ENCODE measurements at regions not wholly inside any gene's neighbourhood (a gene's known extent, or its start where the extent isn't known, plus 50 kb on each side); places are given as distances from the start of the nearest gene placed in this dataset.
A peak's percentile ranks its signal among the peaks of the same experiment; 100 is the strongest.

DNA sequence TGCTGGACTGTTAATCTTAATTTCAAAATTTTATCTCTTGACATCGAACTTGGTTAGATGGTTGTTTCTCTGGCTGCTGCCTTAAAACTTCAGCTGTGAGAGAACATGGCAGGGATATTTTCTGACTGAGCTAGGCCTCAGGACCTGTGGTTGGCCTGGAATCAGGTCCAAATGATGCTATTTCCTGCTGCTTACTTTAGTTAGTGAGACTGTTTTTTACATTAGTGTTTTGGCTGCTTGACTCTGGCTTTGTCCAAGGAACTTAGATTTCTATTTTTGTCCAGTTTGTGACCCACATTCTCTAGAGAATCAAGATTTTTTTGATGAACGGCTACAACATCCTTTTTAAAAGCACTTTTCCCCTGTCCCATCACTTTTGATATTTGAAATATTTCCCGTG lies 497.9 kb upstream of the SGO1 start:
- Histone ChIP-seq H3K4ac (ENCODE audit: low read depth, low read length) (no peak overlapping the region), H3K27ac (ENCODE audit: insufficient read depth, low read length) (no peak overlapping the region), H3K9me3 (ENCODE audit: control insufficient read depth, insufficient read depth, low read length) (peaks cover 2% of the 10 kb centered on the region; the same call in 1 of the 2 replicates), H3K27me3 (ENCODE audit: control insufficient read depth, insufficient read depth, low read length) (no peaks in the 10 kb centered on the region), H2AK9ac (replicated peaks; ENCODE audit: low read depth, low read length, poor library complexity) (no peak overlapping the region), H2BK120ac (ENCODE audit: low read depth, low read length) (no peak overlapping the region), H4K20me1 (ENCODE audit: insufficient read depth, low read length) (no peaks in the 10 kb centered on the region), H3K4me3 (ENCODE audit: insufficient read depth, low read depth, low read length) (no peak overlapping the region), H3K18ac (ENCODE audit: low read depth, low read length) (no peak overlapping the region), H4K5ac (ENCODE audit: low read depth, low read length) (no peak overlapping the region), H3K9ac (ENCODE audit: low read depth, low read length) (no peak overlapping the region), H2BK5ac (ENCODE audit: low read depth, low read length, poor library complexity, severe bottlenecking) (no peak overlapping the region), H2AFZ (replicated peaks; ENCODE audit: low read length, poor library complexity) (no peak overlapping the region), H3K4me1 (ENCODE audit: control insufficient read depth, insufficient read depth, low read length) (no peaks in the 10 kb centered on the region), H2BK15ac (ENCODE audit: low read depth, low read length) (no peak overlapping the region), H2BK20ac (ENCODE audit: low read depth, low read length) (no peak overlapping the region), H2AK5ac (ENCODE audit: low read depth, low read length) (no peak overlapping the region), H4K91ac (ENCODE audit: insufficient read depth, low read depth, low read length) (no peak overlapping the region), H3K23ac (ENCODE audit: low read depth, low read length) (no peak overlapping the region), H3K14ac (replicated peaks; ENCODE audit: low read depth, low read length) (no peak overlapping the region), H3K9me1 (ENCODE audit: insufficient read depth, low read length) (no peaks in the 10 kb centered on the region), H4K8ac (ENCODE audit: low read depth in 2 of 2, low read length in 2 of 2) (no peak overlapping the region), H3K79me1 (ENCODE audit: low read depth in 1 of 2, low read length in 2 of 2) (no peaks in the 10 kb centered on the region), H3K56ac (ENCODE audit: extremely low read depth, insufficient read depth, low read length) (no peak overlapping the region), H3K36me3 (ENCODE audit: control insufficient read depth, insufficient read depth, low read length) (no peaks in the 10 kb centered on the region), H3K4me2 (ENCODE audit: low read depth, low read length) (no peak overlapping the region)
- CTCF ChIA-PET: no interaction called here
- POLR2A ChIA-PET (ENCODE audit: unreplicated experiment): no interaction called here
- no peak for TF ChIP-seq CTCF (conservative IDR thresholded peaks at IDR 0.05; ENCODE audit: low read depth, low read length)
- no peak for TF ChIP-seq RFX5 (IDR thresholded peaks at IDR 0.05; ENCODE audit: low read depth, low read length)
- TF ChIP-seq BHLHE40 (IDR thresholded peaks at IDR 0.05; ENCODE audit: low read depth, low read length): no peak
- TF ChIP-seq CHD1 (IDR thresholded peaks at IDR 0.05; ENCODE audit: low read depth, low read length): no peak
- TF ChIP-seq RAD21 (IDR thresholded peaks at IDR 0.05; ENCODE audit: low read length): no peak
- no peak for TF ChIP-seq SMC3 (IDR thresholded peaks at IDR 0.05; ENCODE audit: low read depth, low read length)
- TF ChIP-seq RCOR1 (IDR thresholded peaks at IDR 0.05; ENCODE audit: insufficient replicate concordance, low read length): no peak
- no peak for TF ChIP-seq FOS (IDR thresholded peaks at IDR 0.05; ENCODE audit: low read depth, low read length)
- TF ChIP-seq MAZ (IDR thresholded peaks at IDR 0.05; ENCODE audit: borderline replicate concordance, low read depth, low read length): no peak
- no peak for TF ChIP-seq USF2 (IDR thresholded peaks at IDR 0.05; ENCODE audit: low read depth, low read length)
- no peak for TF ChIP-seq MAFK (IDR thresholded peaks at IDR 0.05; ENCODE audit: low read depth, low read length)
- TF ChIP-seq, protein P1, sequence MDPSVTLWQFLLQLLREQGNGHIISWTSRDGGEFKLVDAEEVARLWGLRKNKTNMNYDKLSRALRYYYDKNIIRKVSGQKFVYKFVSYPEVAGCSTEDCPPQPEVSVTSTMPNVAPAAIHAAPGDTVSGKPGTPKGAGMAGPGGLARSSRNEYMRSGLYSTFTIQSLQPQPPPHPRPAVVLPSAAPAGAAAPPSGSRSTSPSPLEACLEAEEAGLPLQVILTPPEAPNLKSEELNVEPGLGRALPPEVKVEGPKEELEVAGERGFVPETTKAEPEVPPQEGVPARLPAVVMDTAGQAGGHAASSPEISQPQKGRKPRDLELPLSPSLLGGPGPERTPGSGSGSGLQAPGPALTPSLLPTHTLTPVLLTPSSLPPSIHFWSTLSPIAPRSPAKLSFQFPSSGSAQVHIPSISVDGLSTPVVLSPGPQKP (IDR thresholded peaks at IDR 0.05; ENCODE audit: borderline replicate concordance, low read depth, low read length): no peak
- no peak for TF ChIP-seq MXI1 (IDR thresholded peaks at IDR 0.05; ENCODE audit: borderline replicate concordance, low read depth, low read length)
- TF ChIP-seq CEBPB (IDR thresholded peaks at IDR 0.05; ENCODE audit: low read depth, low read length): no peak
- no peak for TF ChIP-seq POLR2A (IDR thresholded peaks at IDR 0.05; ENCODE audit: low read depth, low read length)
- no peak for TF ChIP-seq NFE2L2 (IDR thresholded peaks at IDR 0.05; ENCODE audit: low read depth, low read length)
- intact Hi-C loops (cut with micrococcal nuclease) (no loop called here), in situ Hi-C loops (cut with MboI; ENCODE audit: low sequenced_read_pairs) (no loop called here), dilution Hi-C loops (cut with HindIII; ENCODE audit: low sequenced_read_pairs, unreplicated experiment) (no loop called here)
- no TSS peak for BruUV-seq (replicated peaks)
- DNase-seq (peak; percentile 47), ATAC-seq (ENCODE audit: low read depth) (no peak)
- WGBS, 2 experiments (ENCODE audit: extremely low coverage in 2 of 2, insufficient read length in 1 of 2): no CpG with 5 or more reads among the region's 3 CpGs
